GM12865 (cell line): ENCODE measurements at regions not wholly inside any gene's neighbourhood (a gene's known extent, or its start where the extent isn't known, plus 50 kb on each side); places are given as distances from the start of the nearest gene placed in this dataset.

Source experiments
- DNase-seq: peaks from one replicate; pipeline ENCODE4 v3.0.0; 2010; ENCODE audit warnings: low read depth
- H3K4me3 ChIP-seq: 2 replicates; pipeline ENCODE4 v1.5.1; 2011; ENCODE audit warnings: mild to moderate bottlenecking, low read depth, low read length, control low read depth
- CTCF ChIP-seq: IDR thresholded peaks from 2 replicates; pipeline ENCODE4 v1.5.1; 2011; ENCODE audit warnings: low read length, control low read depth, low read depth, inconsistent platforms; ENCODE audit not compliant: insufficient read depth; ENCODE audit errors: missing control alignments

GRCh38 chr15:79592126-79592525 lies 160.0 kb downstream of the MINAR1 start:
- no peak for DNase-seq
- no peak overlapping the region for H3K4me3 ChIP-seq
- no peak for TF ChIP-seq CTCF

GRCh38 chr15:79593119-79593869 lies 161.2 kb downstream of the MINAR1 start:
- no peak for TF ChIP-seq CTCF
- H3K4me3 ChIP-seq, result no peak overlapping the region
- no peak for DNase-seq

- TF ChIP-seq CTCF, result no peak
- no peak for DNase-seq
- no peak overlapping the region for H3K4me3 ChIP-seq
These were observed 163.2 kb downstream of the MINAR1 start for GRCh38 chr15:79595306-79595705.

GRCh38 chr15:79595995-79596622 lies 164.0 kb downstream of the MINAR1 start:
- TF ChIP-seq CTCF, result peak; percentile 98
- DNase-seq, result peak; percentile 93
- no peak overlapping the region for H3K4me3 ChIP-seq

GRCh38 chr15:79598639-79599038 lies 166.5 kb downstream of the MINAR1 start:
- no peak for DNase-seq
- TF ChIP-seq CTCF, result no peak
- no peak overlapping the region for H3K4me3 ChIP-seq

- H3K4me3 ChIP-seq, result no peak overlapping the region
- DNase-seq, result no peak
- no peak for TF ChIP-seq CTCF
These were observed 169.4 kb downstream of the MINAR1 start for GRCh38 chr15:79601405-79602086.
